IPS-NIHi7 (cell line): ENCODE measurements at regions not wholly inside any gene's neighbourhood (a gene's known extent, or its start where the extent isn't known, plus 50 kb on each side); places are given as distances from the start of the nearest gene placed in this dataset.
"Not testable (repeated sequence)": the region's sequence is repeated elsewhere in the genome, so short reads cannot be mapped to it uniquely, and the experiment has no call there.

ENCODE experiments used
- DNase-seq: peaks from one replicate; pipeline ENCODE4 v3.0.0; 2012; ENCODE audit warnings: mixed read lengths; ENCODE audit errors: extremely low spot score

GRCh38 chr18:39620551-39621168 lies 2055.1 kb upstream of the CELF4 start:
- DNase-seq: no peak

- no peak for DNase-seq
Observed at GRCh38 chr18:39618265-39619003, 2052.8 kb upstream of the CELF4 start.

- DNase-seq: no peak
Observed at GRCh38 chr18:39611381-39612100, 2045.9 kb upstream of the CELF4 start.

GRCh38 chr18:39607034-39607433 lies 2041.4 kb upstream of the CELF4 start:
- DNase-seq: no peak

- no peak for DNase-seq
Observed at GRCh38 chr18:39604836-39605235, 2039.2 kb upstream of the CELF4 start.

GRCh38 chr18:39602131-39602530 lies 2036.5 kb upstream of the CELF4 start:
- DNase-seq: no peak

GRCh38 chr18:39600894-39601293 lies 2035.3 kb upstream of the CELF4 start:
- DNase-seq: no peak

GRCh38 chr18:39599251-39599650 lies 2033.7 kb upstream of the CELF4 start:
- DNase-seq: no peak

GRCh38 chr18:39596891-39597290 lies 2031.3 kb upstream of the CELF4 start:
- no peak for DNase-seq

- no peak for DNase-seq
Observed at GRCh38 chr18:39596221-39596620, 2030.6 kb upstream of the CELF4 start.

- DNase-seq: no peak
Observed at GRCh38 chr18:39594206-39594605, 2028.6 kb upstream of the CELF4 start.

GRCh38 chr18:39591649-39592048 lies 2026.1 kb upstream of the CELF4 start:
- peak; percentile 64 for DNase-seq

GRCh38 chr18:39589496-39589895 lies 2023.9 kb upstream of the CELF4 start:
- no peak for DNase-seq

GRCh38 chr18:39587586-39587985 lies 2022.0 kb upstream of the CELF4 start:
- DNase-seq: no peak

GRCh38 chr18:39586741-39587140 lies 2021.1 kb upstream of the CELF4 start:
- DNase-seq: no peak

- no peak for DNase-seq
Observed at GRCh38 chr18:39574897-39575296, 2009.3 kb upstream of the CELF4 start.

- DNase-seq: peak; percentile 46
Observed at GRCh38 chr18:39571511-39571910, 2005.9 kb upstream of the CELF4 start.

- not testable (repeated sequence) for DNase-seq
Observed at GRCh38 chr18:39565551-39566230, 2000.1 kb upstream of the CELF4 start.

- no peak for DNase-seq
Observed at GRCh38 chr18:39564716-39565115, 1999.1 kb upstream of the CELF4 start.

GRCh38 chr18:39561126-39561525 lies 1995.5 kb upstream of the CELF4 start:
- no peak for DNase-seq

- no peak for DNase-seq
Observed at GRCh38 chr18:39558658-39559057, 1993.1 kb upstream of the CELF4 start.

- DNase-seq: no peak
Observed at GRCh38 chr18:39555496-39555895, 1989.9 kb upstream of the CELF4 start.
